Ishikawa (cell line): ENCODE measurements at regions not wholly inside any gene's neighbourhood (a gene's known extent, or its start where the extent isn't known, plus 50 kb on each side); places are given as distances from the start of the nearest gene placed in this dataset.

Experiments
- CEBPB ChIP-seq: IDR thresholded peaks from 2 replicates; pipeline ENCODE4 v1.6.1; 2012
- CREB1 ChIP-seq: IDR thresholded peaks from 2 replicates; pipeline ENCODE4 v1.6.1; 2012; ENCODE audit warnings: low read depth
- EP300 ChIP-seq: IDR thresholded peaks from 2 replicates; pipeline ENCODE4 v1.6.1; 2012; ENCODE audit warnings: borderline replicate concordance
- FOXM1 ChIP-seq: IDR thresholded peaks from 2 replicates; pipeline ENCODE4 v1.6.1; 2012; ENCODE audit warnings: low read depth, borderline replicate concordance
- MAX ChIP-seq: IDR thresholded peaks from 2 replicates; pipeline ENCODE4 v1.6.1; 2012
- NFIC ChIP-seq: IDR thresholded peaks from 2 replicates; pipeline ENCODE4 v1.6.1; 2012
- RAD21 ChIP-seq: IDR thresholded peaks from 2 replicates; pipeline ENCODE4 v1.6.1; 2012; ENCODE audit warnings: low read depth
- TAF1 ChIP-seq: IDR thresholded peaks from 2 replicates; pipeline ENCODE4 v1.6.1; 2012; ENCODE audit warnings: low read depth, mild to moderate bottlenecking
- TEAD4 ChIP-seq: IDR thresholded peaks from 2 replicates; pipeline ENCODE4 v1.6.1; 2012
- USF1 ChIP-seq: IDR thresholded peaks from 2 replicates; pipeline ENCODE4 v1.6.1; 2012
- YY1 ChIP-seq: IDR thresholded peaks from 2 replicates; pipeline ENCODE4 v1.6.1; 2012; ENCODE audit warnings: low read depth
- ZBTB7A ChIP-seq: IDR thresholded peaks from 2 replicates; pipeline ENCODE4 v1.6.1; 2012; ENCODE audit warnings: low read depth
- TF ChIP-seq, protein P1 (sequence below): IDR thresholded peaks from 2 replicates; pipeline ENCODE4 v1.6.1; 2012; ENCODE audit warnings: low read depth, mild to moderate bottlenecking

DNA sequence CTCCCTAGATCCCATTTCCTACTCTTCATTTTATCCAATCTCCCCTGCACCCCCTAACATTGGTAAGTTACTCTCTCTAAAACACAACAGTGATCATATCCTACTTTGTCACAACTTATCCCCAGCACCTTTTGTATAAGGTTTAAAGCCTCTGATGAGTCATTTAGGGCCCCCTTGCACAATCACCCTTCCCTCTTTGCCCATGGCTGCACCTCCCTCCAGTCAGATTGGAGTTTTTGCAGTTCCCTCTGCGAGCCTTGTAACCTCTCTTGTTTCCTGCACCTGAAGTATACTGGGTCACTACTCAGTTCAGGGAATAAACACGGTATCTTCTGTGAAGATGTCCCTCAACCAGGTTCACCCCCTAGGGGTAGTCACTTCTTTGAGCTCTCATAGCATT is 55.9 kb upstream of the ADRB1 start:
- TF ChIP-seq NFIC, result no peak
- no peak for TF ChIP-seq ZBTB7A
- no peak for TF ChIP-seq TEAD4
- TF ChIP-seq, protein P1, sequence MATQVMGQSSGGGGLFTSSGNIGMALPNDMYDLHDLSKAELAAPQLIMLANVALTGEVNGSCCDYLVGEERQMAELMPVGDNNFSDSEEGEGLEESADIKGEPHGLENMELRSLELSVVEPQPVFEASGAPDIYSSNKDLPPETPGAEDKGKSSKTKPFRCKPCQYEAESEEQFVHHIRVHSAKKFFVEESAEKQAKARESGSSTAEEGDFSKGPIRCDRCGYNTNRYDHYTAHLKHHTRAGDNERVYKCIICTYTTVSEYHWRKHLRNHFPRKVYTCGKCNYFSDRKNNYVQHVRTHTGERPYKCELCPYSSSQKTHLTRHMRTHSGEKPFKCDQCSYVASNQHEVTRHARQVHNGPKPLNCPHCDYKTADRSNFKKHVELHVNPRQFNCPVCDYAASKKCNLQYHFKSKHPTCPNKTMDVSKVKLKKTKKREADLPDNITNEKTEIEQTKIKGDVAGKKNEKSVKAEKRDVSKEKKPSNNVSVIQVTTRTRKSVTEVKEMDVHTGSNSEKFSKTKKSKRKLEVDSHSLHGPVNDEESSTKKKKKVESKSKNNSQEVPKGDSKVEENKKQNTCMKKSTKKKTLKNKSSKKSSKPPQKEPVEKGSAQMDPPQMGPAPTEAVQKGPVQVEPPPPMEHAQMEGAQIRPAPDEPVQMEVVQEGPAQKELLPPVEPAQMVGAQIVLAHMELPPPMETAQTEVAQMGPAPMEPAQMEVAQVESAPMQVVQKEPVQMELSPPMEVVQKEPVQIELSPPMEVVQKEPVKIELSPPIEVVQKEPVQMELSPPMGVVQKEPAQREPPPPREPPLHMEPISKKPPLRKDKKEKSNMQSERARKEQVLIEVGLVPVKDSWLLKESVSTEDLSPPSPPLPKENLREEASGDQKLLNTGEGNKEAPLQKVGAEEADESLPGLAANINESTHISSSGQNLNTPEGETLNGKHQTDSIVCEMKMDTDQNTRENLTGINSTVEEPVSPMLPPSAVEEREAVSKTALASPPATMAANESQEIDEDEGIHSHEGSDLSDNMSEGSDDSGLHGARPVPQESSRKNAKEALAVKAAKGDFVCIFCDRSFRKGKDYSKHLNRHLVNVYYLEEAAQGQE, result no peak
- TF ChIP-seq EP300, result no peak
- no peak for TF ChIP-seq MAX
- TF ChIP-seq TAF1, result no peak
- peak; percentile 97 for TF ChIP-seq CEBPB
- TF ChIP-seq YY1, result no peak
- no peak for TF ChIP-seq USF1
- no peak for TF ChIP-seq RAD21
- no peak for TF ChIP-seq FOXM1
- no peak for TF ChIP-seq CREB1
